Fibroblast of lung (primary cell): ENCODE measurements at regions not wholly inside any gene's neighbourhood (a gene's known extent, or its start where the extent isn't known, plus 50 kb on each side); places are given as distances from the start of the nearest gene placed in this dataset.
A peak's percentile ranks its signal among the peaks of the same experiment; 100 is the strongest.
"Not testable (repeated sequence)": the region's sequence is repeated elsewhere in the genome, so short reads cannot be mapped to it uniquely, and the experiment has no call there.

Experiments used
- DNase-seq, 2 donors: peaks; one replicate each; pipeline versions ENCODE4 v3.0.0 to v3.0.0-alpha.2; 2010; ENCODE audit warnings: low read depth in 2 of 2
- H2AFZ ChIP-seq: 2 replicates; pipeline ENCODE4 v1.5.1; 2012; ENCODE audit warnings: low read length, control low read depth, inconsistent platforms
- H3K27ac ChIP-seq: 2 replicates; pipeline ENCODE4 v1.5.1; 2011; ENCODE audit warnings: low read length, control low read depth; ENCODE audit not compliant: insufficient read depth
- H3K27me3 ChIP-seq: 2 replicates; pipeline ENCODE4 v1.5.1; 2011; ENCODE audit warnings: mild to moderate bottlenecking, low read length; ENCODE audit not compliant: control insufficient read depth, insufficient read depth
- H3K36me3 ChIP-seq: 2 replicates; pipeline ENCODE4 v1.5.1; 2011; ENCODE audit warnings: low read length; ENCODE audit not compliant: control insufficient read depth, insufficient read depth
- H3K4me1 ChIP-seq: 2 replicates; pipeline ENCODE4 v1.5.1; 2011; ENCODE audit warnings: low read length; ENCODE audit not compliant: control insufficient read depth, insufficient read depth; ENCODE audit errors: extremely low read depth
- H3K4me2 ChIP-seq: 2 replicates; pipeline ENCODE4 v1.5.1; 2011; ENCODE audit warnings: low read length, control low read depth; ENCODE audit not compliant: insufficient read depth; ENCODE audit errors: extremely low read depth
- H3K4me3 ChIP-seq, 4 experiments: fragments of 200-600 bp in 1 of 4; sonication (generic) in 1 of 4; replicated peaks in 1 of 4; 2 replicates each; pipeline ENCODE4 v1.5.1; 2011 to 2016; ENCODE audit warnings: low read length in 4 of 4, low read depth in 3 of 4, mild to moderate bottlenecking in 3 of 4, control low read depth in 2 of 4, inconsistent platforms in 1 of 4, mixed read lengths in 1 of 4; ENCODE audit not compliant: insufficient read depth in 1 of 4; ENCODE audit errors: control extremely low read depth in 1 of 4
- H3K79me2 ChIP-seq: 2 replicates; pipeline ENCODE4 v1.5.1; 2012; ENCODE audit warnings: mild to moderate bottlenecking, low read length, inconsistent platforms; ENCODE audit not compliant: control insufficient read depth, insufficient read depth
- H3K9ac ChIP-seq: 2 replicates; pipeline ENCODE4 v1.5.1; 2011; ENCODE audit warnings: mild to moderate bottlenecking, low read length, control low read depth; ENCODE audit not compliant: insufficient read depth
- H3K9me3 ChIP-seq: 2 replicates; pipeline ENCODE4 v1.5.1; 2012; ENCODE audit warnings: low read depth, low read length; ENCODE audit not compliant: control insufficient read depth, insufficient read depth
- H4K20me1 ChIP-seq: 2 replicates; pipeline ENCODE4 v1.5.1; 2011; ENCODE audit warnings: low read length; ENCODE audit not compliant: control insufficient read depth, insufficient read depth; ENCODE audit errors: extremely low read depth

DNA sequence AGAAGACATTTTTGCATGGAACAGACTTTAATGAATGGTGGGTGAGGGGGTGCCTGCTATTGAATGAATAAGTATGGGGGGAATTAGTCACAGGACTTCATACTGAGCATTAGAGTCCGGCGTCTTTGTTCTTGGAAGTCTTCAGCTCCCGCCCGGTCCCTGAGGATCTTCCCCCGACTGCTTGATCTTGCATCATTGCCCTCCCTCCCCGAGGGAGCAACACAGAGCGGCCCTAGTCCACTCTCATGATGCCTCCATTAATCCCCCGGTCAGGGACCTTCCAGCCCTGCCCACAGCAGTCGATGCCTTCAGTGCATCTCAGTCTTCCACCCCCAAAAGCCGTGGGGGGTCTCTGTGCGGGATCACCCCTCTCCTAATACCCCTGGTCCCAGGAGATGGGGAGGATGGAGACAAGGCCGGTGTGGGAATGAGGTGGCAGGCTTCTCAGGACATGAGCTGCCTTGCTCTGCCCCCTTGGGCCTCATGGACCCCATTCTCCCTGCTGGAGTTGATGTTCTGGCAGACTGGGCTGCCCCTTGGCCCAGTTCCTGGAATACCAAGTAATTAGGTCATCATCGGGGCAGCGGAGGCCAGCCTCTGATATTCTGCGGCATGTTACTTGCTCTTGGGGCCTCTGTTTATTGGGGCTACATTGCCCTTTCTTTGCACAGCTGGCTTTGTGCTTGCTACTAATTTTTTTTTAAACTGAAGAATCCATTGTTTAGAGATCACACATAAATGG, 110.5 kb upstream of the PLGLB2 start:
- peak; percentile 50 to 78 for DNase-seq
- not testable (repeated sequence) for H3K4me1 ChIP-seq

GRCh38 chr2:87638114-87638807, 109.6 kb upstream of the PLGLB2 start:
- H3K36me3 ChIP-seq, H3K4me1 ChIP-seq, H2AFZ ChIP-seq, H3K27me3 ChIP-seq, H4K20me1 ChIP-seq, H3K27ac ChIP-seq, H3K79me2 ChIP-seq, H3K9me3 ChIP-seq, H3K9ac ChIP-seq, H3K4me3 ChIP-seq, H3K4me2 ChIP-seq: not testable (repeated sequence)
- DNase-seq = peak in 1 of 2 donors; percentile 9

More for the DNA sequence above, 110.5 kb upstream of the PLGLB2 start:
- H3K4me3 ChIP-seq, H3K9ac ChIP-seq, H3K9me3 ChIP-seq, H3K27me3 ChIP-seq, H3K79me2 ChIP-seq, H3K4me2 ChIP-seq, H2AFZ ChIP-seq, H3K27ac ChIP-seq, H4K20me1 ChIP-seq, H3K36me3 ChIP-seq: not testable (repeated sequence)

DNA sequence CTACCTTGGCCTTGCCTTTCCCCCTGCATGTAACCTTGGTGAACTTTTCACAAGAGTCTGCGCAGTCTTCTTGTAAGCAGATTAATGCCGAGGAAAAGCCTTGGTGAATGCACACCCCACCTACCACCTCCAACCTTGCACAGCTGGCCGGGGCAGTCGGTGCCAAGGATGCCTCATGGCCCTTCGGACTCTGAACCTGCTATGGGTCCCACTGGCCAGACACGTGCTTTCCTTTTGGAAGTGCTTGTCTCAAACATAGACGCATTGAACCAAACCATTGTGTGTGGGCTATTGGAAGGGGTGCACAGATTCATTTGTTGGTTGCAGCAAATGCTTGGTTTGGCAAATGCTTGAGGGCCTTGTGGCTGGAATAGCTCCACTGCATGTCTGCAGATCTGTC, 109.0 kb upstream of the PLGLB2 start:
- not testable (repeated sequence) for H3K36me3 ChIP-seq, H3K79me2 ChIP-seq, H3K9me3 ChIP-seq, H2AFZ ChIP-seq, H4K20me1 ChIP-seq, H3K4me3 ChIP-seq, H3K27me3 ChIP-seq, H3K4me2 ChIP-seq, H3K9ac ChIP-seq, DNase-seq, H3K4me1 ChIP-seq, H3K27ac ChIP-seq

- not testable (repeated sequence) for H3K27ac ChIP-seq, H3K4me1 ChIP-seq, H4K20me1 ChIP-seq, H3K79me2 ChIP-seq, H3K4me3 ChIP-seq, H3K36me3 ChIP-seq, H3K27me3 ChIP-seq, H3K4me2 ChIP-seq, H3K9ac ChIP-seq, H2AFZ ChIP-seq, H3K9me3 ChIP-seq, DNase-seq
These were observed 108.0 kb upstream of the PLGLB2 start for GRCh38 chr2:87639801-87640440.

GRCh38 chr2:87640961-87641563, 106.8 kb upstream of the PLGLB2 start:
- H4K20me1 ChIP-seq, H3K4me3 ChIP-seq, H3K79me2 ChIP-seq, H3K36me3 ChIP-seq, H3K27ac ChIP-seq, H3K9me3 ChIP-seq, H3K9ac ChIP-seq, H3K4me1 ChIP-seq, H3K4me2 ChIP-seq, H3K27me3 ChIP-seq, H2AFZ ChIP-seq: not testable (repeated sequence)
- peak in 1 of 2 donors; percentile 25 for DNase-seq

DNA sequence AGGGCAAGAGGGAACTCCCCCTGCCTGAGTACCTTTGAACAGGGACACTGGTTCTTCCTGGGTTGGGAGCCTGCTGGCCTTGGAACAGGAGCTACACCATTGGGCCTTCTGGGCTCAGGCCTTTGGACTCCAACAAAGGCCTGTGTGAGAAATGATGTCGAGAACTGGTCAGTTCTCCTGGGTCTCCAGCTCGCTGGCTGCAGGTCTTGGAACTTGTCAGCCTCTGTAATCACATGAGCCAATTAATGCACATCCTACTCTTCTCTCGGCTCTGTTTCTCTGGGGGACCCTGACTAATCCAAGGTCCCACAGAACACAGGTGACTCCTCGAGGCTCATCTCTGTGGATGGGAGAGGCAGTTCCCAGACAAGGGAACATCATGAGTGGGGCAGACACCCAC, 104.7 kb upstream of the PLGLB2 start:
- not testable (repeated sequence) for H3K36me3 ChIP-seq, H4K20me1 ChIP-seq, H3K4me1 ChIP-seq, DNase-seq, H3K27ac ChIP-seq, H3K79me2 ChIP-seq, H3K9ac ChIP-seq, H3K27me3 ChIP-seq, H2AFZ ChIP-seq, H3K4me2 ChIP-seq, H3K9me3 ChIP-seq, H3K4me3 ChIP-seq
